Activated CD4-positive, alpha-beta memory T cell treated with anti-CD3 and anti-CD28 coated beads, Interleukin-2, amount 10 ng/mL, durations not matched to agents 7 days and 5 days (primary cell): ENCODE measurements at regions not wholly inside any gene's neighbourhood (a gene's known extent, or its start where the extent isn't known, plus 50 kb on each side); places are given as distances from the start of the nearest gene placed in this dataset.

Experiments
- CTCF ChIA-PET: fragments of 350-600 bp; sonication (Branson Sonifier 250); formaldehyde crosslinking; loops from one replicate; lab custom pipeline; 2021; ENCODE audit warnings: antibody characterized with exemption, inconsistent platforms; lab: Charles Lee
- POLR2A ChIA-PET: fragments of 350-600 bp; sonication (Branson Sonifier 250); formaldehyde crosslinking; loops from one replicate; lab custom pipeline; 2021; ENCODE audit warnings: antibody characterized with exemption; lab: Charles Lee
- DNase-seq: peaks from one replicate; pipeline ENCODE4 v3.0.0-alpha.2; 2020
- H3K27ac Mint-ChIP-seq: one replicate; pipeline ENCODE4 v1.8.0; 2021; ENCODE audit warnings: mild to moderate bottlenecking, mixed read lengths
- H3K27me3 Mint-ChIP-seq: one replicate; pipeline ENCODE4 v1.8.0; 2021; ENCODE audit warnings: mixed read lengths
- H3K36me3 Mint-ChIP-seq: one replicate; pipeline ENCODE4 v1.8.0; 2021; ENCODE audit warnings: low read depth, mixed read lengths
- H3K4me1 Mint-ChIP-seq: one replicate; pipeline ENCODE4 v1.8.0; 2021; ENCODE audit warnings: mixed read lengths
- H3K4me3 Mint-ChIP-seq: one replicate; pipeline ENCODE4 v1.8.0; 2021; ENCODE audit warnings: mild to moderate bottlenecking, mixed read lengths
- H3K9me3 Mint-ChIP-seq: one replicate; pipeline ENCODE4 v1.8.0; 2021; ENCODE audit warnings: mixed read lengths

DNA sequence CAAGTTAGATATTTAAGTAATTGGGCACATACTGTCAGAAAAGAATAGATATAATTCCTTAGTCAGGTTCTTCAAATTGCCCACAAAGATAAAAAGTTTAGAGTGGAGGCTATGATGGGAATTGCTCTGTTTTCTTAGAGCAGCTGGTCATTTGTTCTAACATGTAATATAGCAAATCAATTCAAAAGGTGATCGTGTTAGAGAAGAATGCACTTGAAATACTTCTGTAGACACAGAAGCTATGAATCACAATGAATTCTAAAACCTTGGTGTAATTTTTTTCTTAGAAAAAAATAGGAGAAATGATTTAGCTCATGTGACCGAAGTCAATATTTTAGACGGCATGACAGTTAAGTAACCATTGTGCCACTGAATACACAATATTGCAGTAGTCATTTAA, 918.1 kb upstream of the LRATD1 start:
- CTCF ChIA-PET: no interaction called here
- Mint-ChIP-seq H3K4me1 (no peaks in the 10 kb centered on the region), H3K4me3 (no peak overlapping the region), H3K27ac (no peak overlapping the region), H3K27me3 (no peaks in the 10 kb centered on the region), H3K9me3 (peaks cover 6% of the 10 kb centered on the region), H3K36me3 (no peaks in the 10 kb centered on the region)
- DNase-seq: no peak
- POLR2A ChIA-PET: no interaction called here

DNA sequence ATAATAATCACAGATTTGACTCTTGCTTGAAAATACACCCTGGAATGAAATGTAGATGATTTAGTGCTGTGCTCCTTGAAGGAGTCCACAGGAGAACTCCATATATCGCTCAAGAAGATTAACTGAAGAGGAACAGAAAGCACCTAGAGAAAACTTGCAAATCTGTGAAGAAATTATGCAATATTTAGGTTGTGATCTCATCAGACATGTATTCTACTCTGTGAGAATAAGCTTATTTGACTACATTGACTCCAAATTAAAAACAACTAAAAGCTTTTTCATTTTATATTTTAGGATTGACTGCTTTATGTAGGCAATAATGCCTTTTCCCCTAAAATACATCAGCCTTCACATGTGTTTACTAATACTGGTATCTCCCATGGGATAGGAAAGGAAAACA, 906.6 kb upstream of the LRATD1 start:
- CTCF ChIA-PET: no interaction called here

DNA sequence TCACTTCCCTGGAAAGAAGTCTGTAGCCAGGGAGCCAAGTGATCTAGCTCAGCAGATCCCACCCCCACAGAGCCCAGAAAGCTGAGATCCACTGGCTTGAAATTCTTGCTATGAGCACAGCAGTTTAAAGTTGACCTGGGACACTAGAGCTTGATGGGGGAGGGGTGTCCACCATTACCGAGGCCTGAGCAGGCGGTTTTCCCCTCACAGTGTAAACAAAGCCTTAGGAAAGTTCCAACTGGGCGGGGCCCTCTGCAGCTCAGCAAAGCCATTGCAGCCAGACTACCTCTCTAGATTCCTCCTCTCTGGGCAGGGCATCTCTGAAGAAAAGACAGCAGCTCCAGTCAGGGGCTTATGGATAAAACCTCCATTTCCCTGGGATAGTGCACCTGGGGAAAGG, 887.2 kb upstream of the LRATD1 start:
- no peak for DNase-seq
- Mint-ChIP-seq H3K27ac (no peak overlapping the region), H3K36me3 (no peaks in the 10 kb centered on the region), H3K9me3 (peaks cover 18% of the 10 kb centered on the region), H3K4me1 (no peaks in the 10 kb centered on the region), H3K27me3 (no peaks in the 10 kb centered on the region), H3K4me3 (no peak overlapping the region)
- CTCF ChIA-PET: no interaction called here
- POLR2A ChIA-PET: no interaction called here

More for the DNA sequence above, 906.6 kb upstream of the LRATD1 start:
- no peak overlapping the region for H3K4me3 Mint-ChIP-seq
- H3K27ac Mint-ChIP-seq: no peak overlapping the region
- H3K9me3 Mint-ChIP-seq: peaks cover 3% of the 10 kb centered on the region
- no peak for DNase-seq
- H3K4me1 Mint-ChIP-seq: no peaks in the 10 kb centered on the region
- no peaks in the 10 kb centered on the region for H3K27me3 Mint-ChIP-seq
- H3K36me3 Mint-ChIP-seq: no peaks in the 10 kb centered on the region
- POLR2A ChIA-PET: no interaction called here

DNA sequence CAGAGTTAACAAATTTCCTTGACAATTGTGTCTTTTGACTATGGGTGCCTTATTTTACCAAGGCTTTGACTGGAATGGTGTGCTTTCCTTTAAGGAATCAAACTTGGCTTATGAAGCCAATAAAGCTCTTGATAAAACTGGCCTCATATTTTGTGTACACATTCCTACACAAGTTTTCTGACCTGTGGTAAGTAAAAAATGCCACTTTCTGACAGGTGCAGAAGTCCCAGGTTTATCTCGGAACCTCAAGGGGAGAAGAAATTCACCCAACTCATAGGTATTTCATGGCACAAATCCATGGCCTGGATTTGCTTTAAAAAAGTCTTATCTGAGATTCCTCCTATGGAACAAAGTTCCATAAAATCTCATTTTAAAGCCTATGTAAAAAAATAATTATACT, 880.6 kb upstream of the LRATD1 start:
- no peaks in the 10 kb centered on the region for H3K36me3 Mint-ChIP-seq

DNA sequence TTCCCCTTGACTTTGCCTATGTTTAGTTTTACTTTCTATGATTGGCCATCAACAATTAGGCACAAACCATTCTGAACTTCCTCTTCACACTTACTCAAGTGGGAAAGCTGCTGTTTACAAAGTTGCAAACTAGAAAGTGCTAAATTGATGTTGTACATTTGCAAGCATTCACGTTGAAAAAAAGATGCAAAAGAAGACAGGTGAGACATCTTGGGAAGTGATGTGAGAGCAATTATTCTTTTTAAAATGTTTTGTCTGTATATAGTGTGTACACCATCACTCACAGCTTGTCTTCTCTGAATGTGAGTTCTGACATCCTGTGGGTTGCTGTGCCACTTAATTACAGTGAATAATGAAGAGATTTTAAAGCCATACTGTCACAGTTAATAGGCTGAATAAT, 874.1 kb upstream of the LRATD1 start:
- no peak for DNase-seq
- no peak overlapping the region for H3K27ac Mint-ChIP-seq
- no peaks in the 10 kb centered on the region for H3K4me1 Mint-ChIP-seq
- POLR2A ChIA-PET: no interaction called here
- no peaks in the 10 kb centered on the region for H3K27me3 Mint-ChIP-seq
- H3K36me3 Mint-ChIP-seq: no peaks in the 10 kb centered on the region
- peaks cover 7% of the 10 kb centered on the region for H3K9me3 Mint-ChIP-seq
- no peak overlapping the region for H3K4me3 Mint-ChIP-seq
- CTCF ChIA-PET: no interaction called here

More for the DNA sequence above, 880.6 kb upstream of the LRATD1 start:
- DNase-seq: no peak
- CTCF ChIA-PET: no interaction called here
- POLR2A ChIA-PET: no interaction called here
- Mint-ChIP-seq H3K9me3 (peaks cover 6% of the 10 kb centered on the region), H3K4me1 (no peaks in the 10 kb centered on the region), H3K4me3 (no peak overlapping the region), H3K27ac (no peak overlapping the region), H3K27me3 (no peaks in the 10 kb centered on the region)

DNA sequence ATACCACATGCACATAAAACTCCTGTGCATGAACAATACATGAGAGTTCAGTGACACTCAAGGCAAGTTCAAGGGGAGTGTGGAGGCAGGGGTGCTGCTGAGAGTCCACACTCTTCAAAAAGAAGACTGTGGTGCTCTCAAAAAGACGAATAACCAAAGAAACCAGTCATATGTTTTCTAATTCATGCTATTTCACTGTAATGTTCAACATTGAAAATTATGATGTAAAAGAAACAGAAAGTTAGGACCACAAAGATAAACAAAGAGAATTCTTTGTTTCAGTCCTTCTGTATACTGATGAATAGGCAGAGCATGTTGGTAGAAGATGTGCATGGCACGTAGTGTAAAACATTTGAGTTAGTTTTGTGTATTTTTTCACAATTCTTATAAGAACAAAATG, 864.2 kb upstream of the LRATD1 start:
- POLR2A ChIA-PET: no interaction called here
- Mint-ChIP-seq H3K36me3 (no peaks in the 10 kb centered on the region), H3K4me3 (no peak overlapping the region), H3K27ac (no peak overlapping the region), H3K4me1 (no peaks in the 10 kb centered on the region), H3K27me3 (no peaks in the 10 kb centered on the region), H3K9me3 (peaks cover 4% of the 10 kb centered on the region)
- CTCF ChIA-PET: no interaction called here
- DNase-seq: no peak

DNA sequence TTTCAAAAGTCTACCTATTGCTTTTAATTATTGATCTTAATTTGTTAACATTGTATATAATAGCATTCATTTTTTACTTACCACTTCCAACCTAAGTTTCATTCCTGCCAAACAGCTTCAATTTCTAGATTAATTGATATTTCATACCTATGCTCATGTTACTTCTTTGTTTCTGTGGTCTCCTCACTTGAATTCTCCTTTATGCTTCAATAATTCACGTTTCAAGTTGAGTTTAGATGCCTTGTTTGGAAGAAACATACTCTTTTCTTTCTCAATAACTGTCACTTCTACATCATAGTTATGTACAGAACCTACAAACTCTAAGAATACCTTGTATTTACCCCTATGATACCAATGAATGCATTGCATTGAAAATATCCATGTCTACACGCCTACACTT, 862.2 kb upstream of the LRATD1 start:
- Mint-ChIP-seq H3K9me3 (peaks cover 8% of the 10 kb centered on the region), H3K36me3 (no peaks in the 10 kb centered on the region), H3K4me3 (no peak overlapping the region), H3K27me3 (no peaks in the 10 kb centered on the region), H3K27ac (no peak overlapping the region), H3K4me1 (no peaks in the 10 kb centered on the region)
- no peak for DNase-seq
- ChIA-PET POLR2A (no interaction called here), CTCF (no interaction called here)

DNA sequence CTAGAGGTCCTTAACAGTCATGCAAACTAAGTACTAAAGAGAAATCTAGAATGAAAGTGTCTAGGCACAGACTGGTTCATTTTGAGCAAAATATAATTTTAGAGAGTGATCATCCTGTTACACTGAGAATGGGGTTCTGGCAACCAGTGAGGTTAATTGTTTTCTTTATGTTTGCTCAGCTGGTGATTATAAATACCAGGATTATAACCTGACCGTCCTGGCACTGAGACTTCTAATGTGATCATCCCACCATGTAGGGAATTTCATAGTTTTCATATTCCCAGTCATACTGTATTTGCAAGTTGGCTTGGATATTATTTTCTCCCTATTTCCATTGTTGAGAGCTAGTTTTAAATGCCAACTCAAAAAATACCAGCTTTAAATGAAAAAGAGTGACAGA, 852.5 kb upstream of the LRATD1 start:
- Mint-ChIP-seq H3K27me3 (no peaks in the 10 kb centered on the region), H3K4me3 (no peak overlapping the region), H3K9me3 (peaks cover 12% of the 10 kb centered on the region), H3K36me3 (no peaks in the 10 kb centered on the region), H3K4me1 (no peaks in the 10 kb centered on the region), H3K27ac (no peak overlapping the region)
- ChIA-PET CTCF (no interaction called here), POLR2A (no interaction called here)
- no peak for DNase-seq

DNA sequence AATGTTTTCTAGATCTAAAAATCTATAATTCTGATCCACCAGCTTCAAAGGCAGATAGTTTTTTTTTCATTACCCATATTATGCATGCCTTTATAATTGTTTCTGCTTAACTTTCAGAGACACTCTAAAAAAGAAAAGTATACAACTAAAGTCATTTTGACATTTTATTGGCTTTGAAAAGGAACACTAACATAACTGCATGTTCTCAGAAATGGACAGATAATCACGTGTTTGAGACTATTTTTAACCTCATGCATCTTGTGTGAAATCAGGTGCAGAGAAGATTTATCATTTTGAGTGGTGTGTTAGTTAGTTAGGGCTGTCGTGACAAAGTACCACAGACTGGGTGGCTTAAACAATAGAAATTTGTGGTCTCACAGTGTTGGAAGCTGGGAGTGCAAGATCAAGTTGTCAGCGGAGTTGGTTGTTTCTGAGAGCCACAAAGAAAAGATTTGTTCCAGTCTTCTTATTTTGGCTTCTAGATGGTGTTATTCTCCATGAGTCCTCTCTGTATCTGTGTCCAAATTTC, 841.4 kb upstream of the LRATD1 start:
- Mint-ChIP-seq H3K27ac (no peak overlapping the region), H3K9me3 (peaks cover 3% of the 10 kb centered on the region), H3K36me3 (no peaks in the 10 kb centered on the region), H3K27me3 (no peaks in the 10 kb centered on the region), H3K4me3 (no peak overlapping the region), H3K4me1 (no peaks in the 10 kb centered on the region)
- POLR2A ChIA-PET: no interaction called here
- DNase-seq: no peak
- CTCF ChIA-PET: no interaction called here

DNA sequence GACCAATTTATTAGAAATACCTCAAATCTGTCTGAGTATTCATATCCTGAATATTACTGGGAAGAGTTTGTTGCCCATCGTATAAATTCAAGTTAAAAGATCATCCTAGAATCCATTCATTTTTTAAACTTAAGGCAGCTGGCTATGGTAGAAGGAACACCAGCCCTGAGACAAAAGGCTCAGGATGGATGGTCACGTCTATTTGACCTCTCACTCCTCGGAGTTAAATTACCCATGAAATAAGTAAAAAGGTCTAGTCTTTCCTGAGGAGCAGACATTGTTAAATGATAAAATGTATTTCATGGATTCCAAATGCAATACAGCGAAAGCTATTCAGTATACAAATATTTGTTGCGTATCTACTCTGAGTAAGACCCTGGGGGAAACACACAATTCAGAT, 826.0 kb upstream of the LRATD1 start:
- Mint-ChIP-seq H3K4me3 (no peak overlapping the region), H3K27me3 (no peaks in the 10 kb centered on the region), H3K36me3 (no peaks in the 10 kb centered on the region), H3K9me3 (peaks cover 8% of the 10 kb centered on the region), H3K4me1 (no peaks in the 10 kb centered on the region), H3K27ac (no peak overlapping the region)
- ChIA-PET POLR2A (no interaction called here), CTCF (no interaction called here)
- no peak for DNase-seq

DNA sequence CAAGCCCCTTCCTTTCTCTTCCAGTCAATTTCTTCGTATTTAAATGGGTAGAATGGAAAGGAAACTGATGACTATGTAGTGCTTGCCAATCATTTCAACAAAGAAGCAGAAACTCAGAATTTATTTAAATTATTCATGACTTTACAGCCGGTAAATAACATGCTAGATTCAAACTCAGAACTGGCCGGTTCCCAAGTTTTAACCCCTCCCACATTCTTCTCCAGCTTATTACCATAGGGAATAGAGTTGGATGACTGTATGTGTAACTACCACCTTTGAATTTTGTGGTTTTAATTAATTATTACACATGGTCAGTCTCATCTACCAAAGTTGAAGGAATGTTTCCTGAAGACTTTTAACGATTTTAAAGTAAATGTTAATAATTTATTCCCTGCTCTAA, 819.3 kb upstream of the LRATD1 start:
- H3K36me3 Mint-ChIP-seq: no peaks in the 10 kb centered on the region
- DNase-seq: no peak
- no peaks in the 10 kb centered on the region for H3K4me1 Mint-ChIP-seq
- H3K9me3 Mint-ChIP-seq: peaks cover 4% of the 10 kb centered on the region
- H3K27ac Mint-ChIP-seq: no peak overlapping the region
- CTCF ChIA-PET: no interaction called here
- POLR2A ChIA-PET: no interaction called here
- no peak overlapping the region for H3K4me3 Mint-ChIP-seq
- H3K27me3 Mint-ChIP-seq: no peaks in the 10 kb centered on the region

DNA sequence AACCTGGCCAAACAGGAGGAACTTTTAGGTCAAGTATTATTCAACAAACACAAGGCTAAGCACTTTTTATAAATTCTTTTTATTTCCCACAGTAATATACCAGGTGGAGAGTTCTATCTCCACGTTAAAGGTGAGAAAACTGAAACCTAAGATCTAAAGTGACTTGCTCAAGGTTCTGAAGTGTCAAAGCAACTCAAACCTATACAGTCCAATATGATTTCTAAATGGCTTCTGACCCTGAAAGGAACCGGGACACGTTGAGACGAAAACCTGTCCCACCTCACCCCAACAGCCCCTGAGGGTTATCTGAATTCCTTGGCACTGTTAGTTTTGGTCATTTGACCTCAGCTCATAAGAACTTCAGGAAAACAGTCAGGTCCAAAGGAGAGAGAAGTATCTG, 814.5 kb upstream of the LRATD1 start:
- ChIA-PET POLR2A (no interaction called here), CTCF (no interaction called here)
- Mint-ChIP-seq H3K27me3 (no peaks in the 10 kb centered on the region), H3K36me3 (no peaks in the 10 kb centered on the region), H3K9me3 (no peaks in the 10 kb centered on the region), H3K27ac (no peak overlapping the region), H3K4me1 (no peaks in the 10 kb centered on the region), H3K4me3 (no peak overlapping the region)
- DNase-seq: no peak

DNA sequence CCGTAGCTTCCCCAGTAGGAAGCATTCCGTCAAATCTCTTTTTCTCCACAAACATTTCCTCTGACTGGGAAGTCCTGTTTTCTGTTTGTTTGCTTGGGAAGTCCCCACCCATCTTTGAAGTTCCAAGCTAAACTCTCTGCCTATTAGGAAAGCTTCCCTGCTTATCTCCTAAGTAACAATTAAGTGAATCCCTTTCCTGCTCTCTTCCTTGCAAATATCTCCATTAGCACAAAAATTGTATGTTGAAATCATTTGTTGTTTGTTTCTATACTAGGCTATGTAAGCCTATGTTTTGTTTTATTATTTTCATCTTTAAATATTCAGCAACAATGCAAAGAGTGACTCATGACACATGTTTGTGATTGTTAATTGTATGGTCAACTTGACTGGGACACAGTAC, 812.6 kb upstream of the LRATD1 start:
- H3K36me3 Mint-ChIP-seq: no peaks in the 10 kb centered on the region
- ChIA-PET POLR2A (no interaction called here), CTCF (no interaction called here)
- H3K4me3 Mint-ChIP-seq: no peak overlapping the region
- no peak for DNase-seq
- H3K4me1 Mint-ChIP-seq: no peaks in the 10 kb centered on the region
- no peaks in the 10 kb centered on the region for H3K27me3 Mint-ChIP-seq
- H3K9me3 Mint-ChIP-seq: no peaks in the 10 kb centered on the region
- no peak overlapping the region for H3K27ac Mint-ChIP-seq

DNA sequence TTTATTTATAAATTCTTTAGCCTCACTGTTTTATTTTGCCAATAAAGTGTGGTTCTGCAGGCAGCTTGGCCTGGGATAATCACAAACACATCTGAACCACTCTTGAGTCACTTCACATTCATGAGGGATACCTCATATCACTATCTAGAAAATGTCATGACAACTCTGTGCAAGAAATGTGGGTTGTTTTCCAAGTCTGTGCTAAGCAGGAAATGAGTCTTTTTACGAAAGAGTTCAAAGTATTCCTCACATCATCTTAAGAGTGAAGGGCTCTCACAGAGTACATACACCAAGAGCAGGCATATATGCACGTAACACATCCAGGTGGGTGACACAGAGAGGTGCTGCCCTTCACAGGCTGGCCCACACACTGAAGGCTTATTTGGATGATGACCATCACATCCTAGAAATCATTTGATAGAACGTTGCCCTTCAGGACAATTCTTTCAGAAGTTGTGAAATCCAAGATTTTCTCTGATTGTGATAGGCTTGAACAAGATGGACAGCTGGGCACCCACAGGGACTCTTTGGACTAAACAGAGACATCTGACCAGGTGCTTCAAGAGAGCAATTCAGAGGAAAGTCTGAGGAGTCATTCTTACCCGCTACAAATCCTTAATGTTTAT, 811.1 kb upstream of the LRATD1 start:
- Mint-ChIP-seq H3K9me3 (no peaks in the 10 kb centered on the region), H3K4me3 (no peak overlapping the region), H3K27ac (no peak overlapping the region), H3K36me3 (no peaks in the 10 kb centered on the region), H3K4me1 (no peaks in the 10 kb centered on the region), H3K27me3 (no peaks in the 10 kb centered on the region)
- CTCF ChIA-PET: no interaction called here
- POLR2A ChIA-PET: no interaction called here
- DNase-seq: no peak
